Thyroid gland (tissue), 4 donors: ENCODE measurements at regions not wholly inside any gene's neighbourhood (a gene's known extent, or its start where the extent isn't known, plus 50 kb on each side); places are given as distances from the start of the nearest gene placed in this dataset.

Experiments
- CTCF ChIP-seq, 6 experiments: fragments of 200-600 bp in 3 of 6; fragments of 450-650 bp in 3 of 6; sonication (generic) in 3 of 6; IDR thresholded peaks; one replicate each; pipeline ENCODE4 v1.5.1; 2016 to 2019; ENCODE audit warnings: antibody characterized with exemption in 6 of 6, mild to moderate bottlenecking in 2 of 6, inconsistent platforms in 1 of 6, moderate library complexity in 1 of 6
- POLR2A ChIP-seq, 2 donors: fragments of 450-650 bp; IDR thresholded peaks; one replicate each; pipeline ENCODE4 v1.6.1; 2017; ENCODE audit warnings: antibody characterized with exemption in 2 of 2, mild to moderate bottlenecking in 2 of 2, moderate library complexity in 1 of 2

- TF ChIP-seq CTCF (IDR thresholded peaks at IDR 0.05), result no peak
- TF ChIP-seq POLR2A (IDR thresholded peaks at IDR 0.05), result no peak
Observed at GRCh38 chr7:20895563-20895962, 108.9 kb upstream of the SP8 start.
